ENCODE measurements at regions not wholly inside any gene's neighbourhood (a gene's known extent, or its start where the extent isn't known, plus 50 kb on each side); places are given as distances from the start of the nearest gene placed in this dataset.

- TF ChIP-seq CSDC2 (CRISPR knock-in tag; IDR thresholded peaks at IDR 0.05) (no peak), TSHZ2 (CRISPR knock-in tag; IDR thresholded peaks at IDR 0.05) (no peak), CREB5 (CRISPR knock-in tag; IDR thresholded peaks at IDR 0.05; ENCODE audit: low read depth) (no peak), OSR1 (CRISPR knock-in tag; IDR thresholded peaks at IDR 0.05) (no peak), POU6F1 (CRISPR knock-in tag; IDR thresholded peaks at IDR 0.05; ENCODE audit: borderline replicate concordance, low read depth) (no peak), ISL1 (CRISPR knock-in tag; IDR thresholded peaks at IDR 0.05) (no peak), ZFP30 (CRISPR knock-in tag; IDR thresholded peaks at IDR 0.05) (no peak), RARB (CRISPR knock-in tag; IDR thresholded peaks at IDR 0.05) (no peak), ARNTL (CRISPR knock-in tag; IDR thresholded peaks at IDR 0.05; ENCODE audit: borderline replicate concordance, low read depth) (no peak), TCF4 (CRISPR knock-in tag; IDR thresholded peaks at IDR 0.05; ENCODE audit: borderline replicate concordance) (no peak)
- TF ChIP-seq, protein P1, sequence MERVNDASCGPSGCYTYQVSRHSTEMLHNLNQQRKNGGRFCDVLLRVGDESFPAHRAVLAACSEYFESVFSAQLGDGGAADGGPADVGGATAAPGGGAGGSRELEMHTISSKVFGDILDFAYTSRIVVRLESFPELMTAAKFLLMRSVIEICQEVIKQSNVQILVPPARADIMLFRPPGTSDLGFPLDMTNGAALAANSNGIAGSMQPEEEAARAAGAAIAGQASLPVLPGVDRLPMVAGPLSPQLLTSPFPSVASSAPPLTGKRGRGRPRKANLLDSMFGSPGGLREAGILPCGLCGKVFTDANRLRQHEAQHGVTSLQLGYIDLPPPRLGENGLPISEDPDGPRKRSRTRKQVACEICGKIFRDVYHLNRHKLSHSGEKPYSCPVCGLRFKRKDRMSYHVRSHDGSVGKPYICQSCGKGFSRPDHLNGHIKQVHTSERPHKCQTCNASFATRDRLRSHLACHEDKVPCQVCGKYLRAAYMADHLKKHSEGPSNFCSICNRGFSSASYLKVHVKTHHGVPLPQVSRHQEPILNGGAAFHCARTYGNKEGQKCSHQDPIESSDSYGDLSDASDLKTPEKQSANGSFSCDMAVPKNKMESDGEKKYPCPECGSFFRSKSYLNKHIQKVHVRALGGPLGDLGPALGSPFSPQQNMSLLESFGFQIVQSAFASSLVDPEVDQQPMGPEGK (CRISPR knock-in tag; IDR thresholded peaks at IDR 0.05; ENCODE audit: borderline replicate concordance) = no peak
- ATAC-seq = no peak
Observed at GRCh38 chr6:143603455-143603854, 74.3 kb upstream of the PHACTR2 start.

DNA sequence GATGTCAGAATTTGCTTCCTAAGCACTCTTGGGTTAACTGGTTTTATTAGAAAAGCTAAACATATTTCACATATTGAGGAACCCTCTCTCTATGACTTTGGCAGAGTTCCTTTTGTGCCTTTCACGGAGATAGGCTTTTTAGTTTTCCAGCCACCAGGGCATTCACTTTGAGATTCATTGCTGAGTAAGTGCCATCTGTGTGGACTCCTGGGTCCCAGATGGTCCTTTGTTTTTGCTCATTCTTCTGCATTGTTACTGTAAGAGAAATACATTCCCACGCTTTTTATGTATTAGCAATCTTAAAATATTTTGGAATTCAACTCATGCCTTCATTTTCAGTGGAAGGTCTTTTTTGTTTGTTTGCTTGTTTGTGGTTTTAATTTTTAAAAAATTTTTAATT lies 76.3 kb upstream of the PHACTR2 start:
- ATAC-seq = no peak
- no peak for TF ChIP-seq TCF4 (CRISPR knock-in tag; IDR thresholded peaks at IDR 0.05; ENCODE audit: borderline replicate concordance)
- no peak for TF ChIP-seq PPARA (CRISPR knock-in tag; IDR thresholded peaks at IDR 0.05; ENCODE audit: borderline replicate concordance)
- no peak for TF ChIP-seq ARNTL (CRISPR knock-in tag; IDR thresholded peaks at IDR 0.05; ENCODE audit: borderline replicate concordance, low read depth)
- no peak for TF ChIP-seq TSHZ2 (CRISPR knock-in tag; IDR thresholded peaks at IDR 0.05)
- TF ChIP-seq SNAI2 (CRISPR knock-in tag; IDR thresholded peaks at IDR 0.05) = no peak
- TF ChIP-seq, protein P1 (CRISPR knock-in tag; IDR thresholded peaks at IDR 0.05; ENCODE audit: borderline replicate concordance) = no peak
- TF ChIP-seq ZNF70 (CRISPR knock-in tag; IDR thresholded peaks at IDR 0.05) = no peak
- no peak for TF ChIP-seq ZFP3 (CRISPR knock-in tag; IDR thresholded peaks at IDR 0.05)
- no peak for TF ChIP-seq OSR1 (CRISPR knock-in tag; IDR thresholded peaks at IDR 0.05)
- no peak for TF ChIP-seq POU6F1 (CRISPR knock-in tag; IDR thresholded peaks at IDR 0.05; ENCODE audit: borderline replicate concordance, low read depth)
- no peak for TF ChIP-seq TOX (CRISPR knock-in tag; IDR thresholded peaks at IDR 0.05; ENCODE audit: borderline replicate concordance)
- TF ChIP-seq ZNF565 (CRISPR knock-in tag; conservative IDR thresholded peaks at IDR 0.05; ENCODE audit: low read depth) = no peak
- TF ChIP-seq RARB (CRISPR knock-in tag; IDR thresholded peaks at IDR 0.05) = no peak
- no peak for TF ChIP-seq BACH2 (CRISPR knock-in tag; IDR thresholded peaks at IDR 0.05; ENCODE audit: borderline replicate concordance)
- TF ChIP-seq CREB5 (CRISPR knock-in tag; IDR thresholded peaks at IDR 0.05; ENCODE audit: low read depth) = no peak
- no peak for TF ChIP-seq ZC3H10 (CRISPR knock-in tag; IDR thresholded peaks at IDR 0.05)
- TF ChIP-seq CSDC2 (CRISPR knock-in tag; IDR thresholded peaks at IDR 0.05) = no peak
